RKO (cell line): ENCODE measurements at regions not wholly inside any gene's neighbourhood (a gene's known extent, or its start where the extent isn't known, plus 50 kb on each side); places are given as distances from the start of the nearest gene placed in this dataset.
"Not testable (repeated sequence)": the region's sequence is repeated elsewhere in the genome, so short reads cannot be mapped to it uniquely, and the experiment has no call there.

Experiments used
- DNase-seq: peaks from one replicate; pipeline ENCODE4 v3.0.0-alpha.2; 2016; ENCODE audit warnings: low spot score

DNA sequence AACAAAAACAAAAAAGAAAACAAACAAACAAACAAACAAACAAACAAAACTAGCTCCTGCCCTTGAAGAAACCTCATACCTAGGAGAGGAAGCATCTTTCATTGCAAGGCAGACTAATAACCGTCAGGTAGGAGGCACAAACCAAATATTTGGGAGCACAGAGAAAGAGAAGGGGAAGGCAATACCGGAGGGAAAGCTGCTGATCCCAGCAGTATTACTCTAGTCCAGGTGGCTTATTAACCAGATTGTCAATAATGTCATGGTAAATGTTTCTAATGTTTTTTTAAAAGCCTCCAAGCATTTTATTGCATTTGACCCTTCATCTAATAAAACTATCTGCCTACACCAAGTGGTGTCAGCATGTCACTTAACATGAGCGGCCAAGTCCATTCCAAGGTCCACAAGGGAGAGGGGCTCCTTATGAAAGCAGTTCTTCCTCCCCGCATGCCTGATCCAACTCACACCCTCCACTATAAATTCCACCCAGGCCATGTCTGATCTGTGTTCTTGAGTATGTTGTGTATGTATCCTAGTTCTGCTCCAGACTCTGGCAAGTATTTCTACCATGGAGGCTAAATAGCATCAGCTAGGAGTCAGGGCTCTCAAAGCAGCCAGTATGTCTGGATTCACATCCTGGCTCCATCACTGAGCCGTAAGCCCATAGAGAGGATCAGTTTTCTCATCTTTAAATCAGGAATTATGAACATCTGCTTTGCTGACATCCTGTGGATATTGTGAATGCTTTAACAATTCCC, 208.1 kb upstream of the TENM4 start:
- no peak for DNase-seq

DNA sequence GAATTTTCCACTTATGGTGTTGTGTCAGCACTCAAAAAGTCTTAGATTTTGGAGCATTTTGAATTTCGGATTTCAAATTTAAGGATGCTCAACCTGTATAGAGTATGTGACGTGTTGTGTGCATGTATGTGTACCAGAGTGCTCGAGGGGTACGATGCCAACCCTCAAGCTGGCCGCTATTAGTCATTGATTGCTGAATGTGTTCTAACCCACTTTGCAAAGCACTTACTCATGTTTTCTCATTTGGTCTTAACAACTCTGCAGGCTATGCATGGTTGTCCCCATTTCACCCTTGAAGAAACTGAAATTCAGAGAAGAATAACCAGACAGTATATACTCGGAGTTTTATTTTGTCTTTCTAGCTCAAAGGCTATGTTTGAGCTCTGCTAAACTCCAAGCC, 196.4 kb upstream of the TENM4 start:
- DNase-seq, result no peak

DNA sequence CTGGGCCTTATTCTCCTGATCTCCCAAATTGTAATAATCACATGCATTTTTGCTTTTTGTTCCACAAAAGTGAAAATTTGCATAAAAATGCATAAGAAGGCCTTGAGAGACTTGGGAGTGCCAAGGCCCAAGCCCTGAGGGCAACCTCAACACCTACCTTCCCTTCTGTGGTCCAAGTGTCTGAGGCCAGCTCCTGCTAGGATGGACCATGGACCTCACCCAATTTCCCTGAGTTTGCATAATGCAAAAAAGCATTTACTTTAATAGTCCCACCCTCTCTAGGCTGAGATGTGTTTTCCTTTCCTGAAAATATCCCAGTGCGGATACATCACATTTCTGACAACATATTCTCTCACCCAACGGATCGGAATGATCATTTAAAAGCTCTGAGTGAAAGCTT, 194.1 kb upstream of the TENM4 start:
- no peak for DNase-seq

DNA sequence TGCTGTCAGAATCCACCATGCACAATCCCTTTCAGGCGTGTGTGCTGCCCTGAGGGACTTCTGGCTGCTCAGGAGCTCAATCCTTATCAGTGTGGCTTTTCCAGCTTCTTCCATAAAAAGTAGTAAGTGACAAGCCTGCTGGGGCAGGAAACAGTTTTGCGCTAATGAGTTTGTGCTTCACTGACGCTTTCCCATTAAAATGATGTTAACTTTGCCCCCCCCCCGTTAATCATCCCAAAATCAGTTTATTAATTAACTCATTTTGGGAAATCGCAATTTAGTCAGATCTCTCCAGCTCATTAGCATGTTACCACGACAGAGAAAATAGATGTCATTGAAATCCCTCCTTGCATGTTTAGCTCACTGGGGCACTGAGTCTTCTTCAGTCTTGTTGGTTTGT, 186.5 kb upstream of the TENM4 start:
- DNase-seq, result no peak

DNA sequence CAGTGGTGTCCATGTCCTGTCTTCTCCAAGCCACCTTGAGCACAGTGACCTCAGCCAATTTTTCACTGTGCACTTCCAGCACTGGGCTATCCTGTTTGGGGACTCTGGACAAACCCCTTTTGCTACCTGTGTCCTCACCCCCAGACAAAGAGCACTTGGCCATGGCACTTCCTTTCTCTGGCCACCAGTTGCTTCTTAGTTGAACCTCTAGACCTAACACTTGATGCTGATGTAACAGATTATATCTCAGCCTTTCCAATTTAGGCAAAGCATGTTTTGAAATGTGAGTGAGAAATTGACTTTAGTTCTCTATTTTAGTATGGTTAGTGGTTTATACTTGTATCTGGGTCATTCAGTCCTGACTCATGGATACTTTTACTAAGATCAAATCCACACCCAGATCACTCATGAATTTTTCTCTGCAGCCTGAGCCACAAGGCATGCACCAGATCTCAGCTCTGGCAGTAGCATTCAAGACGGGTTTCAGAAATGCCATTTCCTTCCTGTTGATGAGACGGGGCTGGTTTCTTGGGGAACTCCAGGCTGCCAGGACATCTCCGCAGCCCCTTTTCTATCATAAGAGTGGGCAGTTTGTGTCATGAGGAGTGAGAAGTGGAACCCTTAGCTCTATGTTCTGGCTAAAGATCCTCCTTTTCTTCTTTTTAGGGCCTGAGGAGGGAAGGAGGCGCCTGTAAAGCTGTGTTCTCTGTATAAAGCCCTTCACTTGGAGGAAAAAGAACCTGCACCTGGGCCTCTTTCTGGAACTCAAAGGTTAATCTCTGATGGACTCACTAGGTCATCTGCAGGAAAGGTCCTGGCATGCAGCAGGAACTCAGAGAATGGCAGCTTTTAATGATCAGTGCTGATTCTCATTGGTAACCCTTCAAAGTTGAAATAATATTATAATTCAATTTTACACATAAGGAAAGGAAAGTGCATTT, 185.6 kb upstream of the TENM4 start:
- DNase-seq, result no peak

DNA sequence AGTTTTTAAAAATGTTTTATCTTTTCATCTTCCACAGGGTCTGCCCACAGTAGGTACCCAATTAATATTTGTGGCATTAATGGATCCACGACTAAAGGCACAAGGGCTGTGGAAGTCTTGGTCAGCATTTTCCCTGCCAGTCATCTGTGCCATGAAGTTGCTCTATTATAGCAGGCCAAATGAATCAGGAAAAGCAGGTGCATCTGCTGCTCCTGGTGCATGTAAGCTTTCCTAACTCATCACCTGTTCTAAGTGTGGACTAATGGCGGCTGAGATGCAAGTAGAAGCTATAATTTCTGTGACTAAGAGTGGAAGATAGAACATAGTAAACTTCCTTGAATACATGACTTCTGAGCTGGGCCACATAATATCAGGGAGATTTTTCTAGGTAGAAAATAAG, 182.5 kb upstream of the TENM4 start:
- DNase-seq, result no peak

DNA sequence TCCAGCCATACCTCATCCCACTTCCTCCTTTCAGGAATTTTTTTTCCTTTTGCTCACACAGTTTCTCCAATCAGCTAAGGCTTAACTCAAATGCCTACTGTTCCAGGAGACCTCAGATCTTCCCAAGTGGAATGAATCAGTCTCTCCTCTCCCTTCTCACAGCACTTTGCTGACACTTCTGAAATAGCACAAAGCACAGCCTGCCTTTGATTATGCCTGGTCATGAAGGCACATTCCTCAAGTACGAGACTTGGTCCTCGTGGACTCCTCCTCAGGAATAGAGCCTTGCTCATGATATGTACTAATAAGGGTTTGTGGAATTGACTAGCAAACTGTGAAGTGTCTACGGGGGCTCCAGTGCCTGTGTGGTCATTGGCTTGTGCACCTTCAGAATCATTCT, 176.7 kb upstream of the TENM4 start:
- no peak for DNase-seq

DNA sequence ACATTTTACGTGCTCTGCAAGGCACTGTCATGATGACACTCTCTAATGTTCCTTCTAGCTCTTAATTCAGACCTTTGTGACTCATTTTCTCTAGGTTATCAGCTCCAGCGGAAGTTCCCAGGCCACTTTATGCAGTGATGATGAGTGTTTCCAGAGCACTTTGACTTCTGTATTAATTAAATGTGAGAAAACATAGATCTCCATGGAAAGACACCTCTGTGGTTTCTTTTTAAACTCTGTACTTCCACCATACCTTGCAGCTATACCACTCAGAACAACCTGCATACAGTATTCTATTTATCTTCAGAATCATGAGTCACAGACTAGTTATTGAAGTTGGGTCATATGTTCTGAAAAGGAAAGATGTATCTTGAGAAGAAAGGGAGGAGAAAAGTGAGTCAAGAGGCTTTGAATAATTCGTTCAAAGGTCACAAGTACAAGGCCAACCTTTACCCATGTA, 175.6 kb upstream of the TENM4 start:
- no peak for DNase-seq

DNA sequence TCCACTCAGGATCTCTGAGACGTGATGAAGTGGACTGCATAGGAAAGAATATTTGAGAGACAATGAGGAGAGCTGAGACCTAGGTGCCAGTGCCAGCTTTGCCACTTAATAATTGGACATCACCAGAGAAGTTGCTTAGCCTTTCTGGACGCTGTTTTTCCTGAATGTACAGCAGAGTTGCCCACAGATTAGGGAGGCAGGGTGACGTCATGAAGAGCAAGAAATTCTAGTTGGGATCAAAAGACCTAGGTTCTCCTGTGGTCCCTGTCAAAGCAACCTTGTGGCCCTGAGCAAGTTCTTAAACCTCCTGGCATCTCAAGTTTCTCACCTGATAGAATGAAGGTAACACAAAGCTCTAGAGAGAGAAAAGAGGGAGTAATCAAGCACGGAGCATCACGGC, 174.6 kb upstream of the TENM4 start:
- DNase-seq, result no peak

DNA sequence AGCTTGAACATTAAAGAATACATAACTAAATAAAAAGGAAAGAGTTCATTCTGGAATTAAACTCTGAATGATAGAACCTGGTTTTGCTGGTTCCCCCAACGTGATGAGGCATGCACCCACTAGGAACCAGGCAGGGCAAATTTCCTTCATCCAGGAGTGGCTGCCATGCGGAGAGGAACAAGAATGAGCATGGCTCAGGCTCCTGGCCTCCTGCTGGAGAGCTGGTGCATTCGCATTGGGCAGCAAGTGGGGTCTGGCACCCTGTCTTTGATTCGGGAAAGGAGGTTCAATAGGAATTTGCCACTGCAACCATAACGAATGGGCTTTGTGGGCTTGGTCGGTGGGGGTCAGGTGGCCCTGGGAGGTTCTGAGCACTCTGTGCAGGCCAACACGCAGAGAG, 169.8 kb upstream of the TENM4 start:
- DNase-seq, result no peak

DNA sequence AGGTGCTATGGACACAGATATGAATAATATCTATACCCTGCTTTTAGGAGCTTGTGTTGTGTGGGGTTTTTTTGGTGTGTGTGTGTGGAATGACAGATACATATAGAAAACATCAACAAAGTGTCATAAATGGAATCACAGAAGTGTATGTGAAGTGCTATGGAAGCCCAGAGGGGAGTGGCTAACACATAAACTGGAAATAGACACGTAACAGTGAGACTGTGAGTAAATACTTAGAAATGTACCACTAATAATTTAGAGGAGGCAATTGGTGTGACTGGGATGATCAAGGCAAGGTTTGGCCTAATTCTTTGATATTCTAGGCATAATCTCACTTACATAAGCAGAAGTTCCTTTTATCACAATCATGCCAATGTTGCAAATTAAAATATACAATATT, 169.3 kb upstream of the TENM4 start:
- no peak for DNase-seq

DNA sequence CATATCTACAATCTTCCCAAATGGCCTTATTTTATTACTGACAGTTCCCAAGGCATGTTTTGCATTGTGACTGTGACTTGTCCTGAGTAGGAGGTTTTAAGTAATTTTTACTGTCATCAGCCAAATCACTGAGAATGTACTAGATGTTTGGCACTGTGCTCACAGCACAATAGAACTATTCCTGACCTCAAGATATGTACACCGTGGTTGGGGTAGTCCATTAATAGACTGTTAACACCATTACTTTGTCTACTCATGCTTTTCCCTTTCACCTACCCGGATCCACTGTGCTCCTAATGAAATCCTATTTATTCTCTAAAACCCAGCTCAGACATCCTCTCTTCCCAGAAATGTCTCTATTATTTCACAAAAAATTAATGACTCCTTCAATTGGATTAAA, 168.7 kb upstream of the TENM4 start:
- no peak for DNase-seq

DNA sequence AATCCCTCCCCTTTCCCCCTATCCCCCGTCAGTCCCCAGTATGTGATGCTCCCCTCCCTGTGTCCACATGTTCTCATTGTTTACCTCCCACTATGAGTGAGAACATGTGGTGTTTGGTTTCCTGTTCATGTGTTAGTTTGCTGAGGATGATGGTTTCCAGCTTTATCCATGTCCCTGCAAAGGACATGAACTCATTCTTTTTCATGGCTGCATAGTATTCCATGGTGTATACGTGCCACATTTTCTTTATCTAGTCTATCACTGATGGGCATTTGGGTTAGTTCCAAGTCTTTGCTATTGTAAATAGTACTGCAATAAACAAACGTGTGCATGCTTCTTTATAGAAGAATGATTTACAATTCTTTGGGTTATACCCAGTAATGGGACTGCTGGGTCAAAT, 165.6 kb upstream of the TENM4 start:
- DNase-seq, result not testable (repeated sequence)

DNA sequence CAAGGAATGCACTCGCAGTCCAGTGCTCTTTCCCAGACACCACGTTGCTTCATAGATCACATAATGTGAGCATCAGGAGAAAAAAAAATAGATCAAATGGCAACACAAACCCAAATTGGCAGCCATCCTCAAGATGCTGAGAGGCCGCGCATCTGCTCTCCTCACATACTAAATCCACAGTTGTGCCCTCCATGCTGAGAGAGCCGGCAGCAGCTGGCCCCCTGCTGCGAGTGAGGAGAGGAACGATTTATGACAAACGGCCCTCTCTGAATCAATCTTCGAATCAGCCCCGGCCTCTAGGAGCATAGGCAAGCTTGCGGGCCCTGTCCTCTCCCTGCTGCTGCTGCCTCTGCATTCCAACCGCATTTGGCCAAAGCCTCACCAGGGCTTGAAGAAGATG, 159.9 kb upstream of the TENM4 start:
- no peak for DNase-seq

DNA sequence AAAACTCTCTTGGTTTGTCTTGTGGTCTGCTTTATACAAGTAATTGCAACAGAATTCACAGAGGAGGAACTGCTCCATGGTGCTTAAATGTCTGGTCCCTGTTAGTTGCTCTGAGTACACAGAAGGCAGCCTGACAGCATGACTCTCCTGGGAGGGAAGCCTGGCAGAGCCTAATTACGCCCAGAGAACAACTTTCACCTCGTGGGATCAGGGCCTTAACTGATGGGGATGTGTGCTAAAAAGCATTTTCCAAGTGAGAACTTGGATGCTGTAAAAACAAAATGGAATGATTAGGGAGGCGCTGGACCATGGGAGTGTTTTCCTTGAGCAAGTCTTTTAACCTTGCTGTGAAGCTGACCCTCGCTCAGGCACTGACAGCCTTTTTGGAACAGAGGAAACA, 154.0 kb upstream of the TENM4 start:
- DNase-seq, result no peak

DNA sequence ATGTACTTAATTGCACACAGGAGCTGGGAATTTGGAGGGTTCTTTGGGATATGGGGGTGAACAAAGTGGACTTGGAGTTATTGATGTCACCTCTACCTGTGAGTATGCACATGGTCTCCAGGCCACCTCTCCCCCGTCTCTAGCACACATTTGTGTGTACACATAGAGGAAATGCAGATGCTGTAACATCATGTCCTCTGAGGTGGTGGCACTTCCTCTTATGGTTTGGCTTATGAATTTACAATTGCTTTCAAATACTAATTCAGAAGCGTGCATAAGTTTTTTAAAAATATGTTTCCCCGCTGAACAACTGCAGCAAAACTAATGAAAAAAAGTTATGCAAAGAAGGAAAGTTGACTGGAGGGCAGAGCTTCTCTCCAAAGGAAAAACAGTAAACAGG, 152.0 kb upstream of the TENM4 start:
- DNase-seq, result no peak

DNA sequence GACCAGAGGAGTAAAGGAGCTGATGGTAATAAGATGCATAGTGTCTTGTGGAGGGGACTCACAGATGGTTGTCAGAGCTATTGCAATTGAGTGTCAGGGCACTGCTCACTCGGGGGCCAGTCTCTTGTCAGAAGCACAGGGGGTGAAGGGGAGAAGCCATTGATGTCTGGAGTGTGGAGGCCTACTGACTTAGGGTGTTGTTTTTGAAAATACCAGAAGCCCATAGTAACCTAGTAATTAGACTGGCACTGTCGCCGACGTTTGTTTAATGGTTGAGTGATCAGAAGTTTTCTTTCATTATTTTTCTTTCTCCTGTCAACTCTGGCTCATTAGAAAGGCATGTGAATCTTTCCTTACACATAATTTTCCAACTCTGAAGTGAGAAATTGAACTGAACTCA, 151.6 kb upstream of the TENM4 start:
- no peak for DNase-seq

DNA sequence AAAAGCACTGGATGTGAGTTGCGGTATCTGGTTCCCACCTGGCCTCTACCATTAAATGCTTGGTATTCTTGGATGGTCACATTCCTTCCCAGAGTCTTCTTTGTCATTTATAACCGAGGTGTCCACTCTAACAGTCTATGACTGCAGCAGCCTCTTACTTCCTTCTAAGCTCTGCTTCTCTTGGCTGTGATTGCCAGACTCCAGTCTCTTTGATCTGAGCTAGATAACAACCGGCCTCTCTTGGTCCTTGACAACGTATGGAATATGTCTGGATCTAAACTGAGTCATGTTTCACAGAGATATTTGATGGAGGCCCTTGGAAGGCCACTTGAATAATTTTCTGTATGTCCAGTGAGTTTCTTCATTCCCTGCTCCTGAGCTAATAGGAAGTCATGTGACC, 141.6 kb upstream of the TENM4 start:
- no peak for DNase-seq

DNA sequence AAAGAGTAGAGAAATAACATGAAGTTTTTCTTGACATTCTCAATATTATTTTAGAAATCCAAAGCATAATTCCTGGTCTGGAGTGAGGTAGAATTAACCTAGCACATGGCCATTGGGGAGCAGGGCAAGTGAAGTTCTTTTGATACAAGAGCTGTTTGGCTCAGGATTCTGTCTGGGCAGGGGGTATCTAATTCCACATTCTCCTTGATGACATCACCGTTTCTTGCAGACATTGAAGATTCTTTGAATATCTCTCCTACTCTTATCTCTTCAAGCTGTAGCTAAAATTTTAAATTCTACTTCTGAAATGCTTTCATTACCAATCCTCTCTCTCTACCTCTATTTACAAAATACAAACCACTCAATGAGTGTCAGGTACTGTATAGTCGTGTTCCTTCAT, 138.2 kb upstream of the TENM4 start:
- no peak for DNase-seq

DNA sequence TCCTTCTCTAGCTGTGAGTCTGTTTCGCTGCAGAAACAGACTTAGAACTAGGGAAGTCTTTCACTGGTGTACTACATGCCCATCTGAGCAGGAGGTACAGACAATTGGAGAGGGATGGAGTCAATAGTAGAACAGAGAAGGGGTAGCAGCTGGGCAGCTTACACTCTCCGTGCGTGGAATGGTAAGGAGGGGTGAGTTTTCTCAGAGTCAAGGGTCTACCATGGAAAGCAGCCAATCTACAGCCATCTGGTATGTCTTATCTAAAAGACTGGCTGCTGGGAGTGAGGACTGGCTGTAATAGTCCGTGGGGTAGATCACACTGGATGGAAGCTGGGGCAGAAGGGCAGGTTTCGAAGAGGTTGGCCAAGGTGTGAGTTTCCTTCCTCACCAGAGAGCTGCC, 137.3 kb upstream of the TENM4 start:
- no peak for DNase-seq

DNA sequence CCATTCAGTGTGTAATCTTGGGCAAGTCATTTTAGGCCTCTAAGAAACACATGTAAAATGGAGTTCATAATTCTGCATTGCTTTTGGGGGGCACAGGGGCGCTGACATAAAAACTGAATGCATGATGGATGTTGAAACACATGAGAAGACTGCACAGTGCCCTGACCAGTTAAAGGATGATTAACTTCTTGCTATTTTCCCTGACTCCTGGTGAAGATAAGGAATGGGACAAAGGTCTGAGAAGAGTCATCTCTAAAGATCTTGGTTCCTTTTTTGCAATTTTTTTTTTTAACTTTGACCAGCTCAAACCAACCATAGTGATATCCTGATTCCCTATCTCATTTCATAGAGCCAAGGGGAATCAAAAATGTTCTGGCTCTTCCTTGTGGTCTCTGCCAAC, 134.9 kb upstream of the TENM4 start:
- DNase-seq, result no peak

DNA sequence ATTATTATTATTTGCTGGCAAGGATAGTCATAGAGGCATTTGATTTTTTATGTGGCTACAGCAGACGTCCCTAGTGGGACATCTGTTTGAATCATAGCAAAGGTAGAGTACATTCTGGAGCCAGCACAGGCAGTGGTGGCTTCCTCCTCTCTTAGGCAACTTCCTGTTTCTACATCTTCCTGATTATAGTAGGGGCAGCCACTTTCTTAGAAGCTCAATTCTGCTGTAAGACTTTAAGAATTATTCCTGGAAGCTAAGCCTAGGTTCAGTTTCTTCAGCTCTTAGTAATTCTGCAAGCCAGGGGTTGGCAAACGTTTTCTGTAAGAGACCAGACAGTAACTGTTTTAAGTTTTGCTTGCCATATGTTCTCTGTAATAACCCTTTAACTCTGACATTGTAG, 129.3 kb upstream of the TENM4 start:
- DNase-seq, result no peak

DNA sequence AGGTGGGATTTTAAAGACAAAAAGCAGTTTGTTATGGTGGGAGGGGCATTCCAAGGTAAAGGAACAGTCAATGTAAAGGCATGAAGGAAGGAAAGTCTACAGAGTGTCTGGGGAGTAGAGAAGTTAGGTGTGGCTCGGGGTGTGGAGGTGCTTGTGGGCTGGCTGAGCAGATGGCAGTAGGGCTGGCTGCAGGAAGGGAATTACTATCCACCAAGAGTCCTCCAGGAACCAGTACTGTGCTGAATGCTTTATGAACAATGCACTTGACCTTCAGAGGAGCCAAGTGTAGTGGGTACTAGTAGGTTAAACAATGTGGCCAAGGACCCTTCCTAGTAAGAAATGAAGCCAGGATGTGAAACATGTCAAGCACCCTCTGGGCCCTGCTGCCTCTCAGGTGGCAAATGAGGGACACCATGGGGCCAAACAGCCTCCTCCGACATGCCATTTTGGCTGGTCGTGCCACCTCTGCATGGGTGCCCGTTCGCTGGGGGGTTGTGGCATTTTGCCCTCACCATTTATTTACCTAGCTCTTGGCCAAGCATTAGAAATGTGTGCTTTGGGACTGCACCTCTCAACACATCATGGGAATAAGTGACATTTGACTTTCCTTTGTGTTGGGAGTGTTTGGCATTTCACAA, 123.6 kb upstream of the TENM4 start:
- DNase-seq, result no peak
